Neutrophil (primary cell): ENCODE measurements at regions not wholly inside any gene's neighbourhood (a gene's known extent, or its start where the extent isn't known, plus 50 kb on each side); places are given as distances from the start of the nearest gene placed in this dataset.

Experiments
- H3K27ac ChIP-seq: fragments of 200-600 bp; sonication (generic); 2 replicates; pipeline ENCODE4 v1.5.1; 2016; ENCODE audit warnings: mild to moderate bottlenecking, moderate library complexity
- H3K27me3 ChIP-seq: fragments of 200-600 bp; sonication (generic); 2 replicates; pipeline ENCODE4 v1.6.0; 2016; ENCODE audit warnings: mild to moderate bottlenecking
- H3K36me3 ChIP-seq: fragments of 200-600 bp; sonication (generic); 2 replicates; pipeline ENCODE4 v1.5.1; 2017
- H3K4me1 ChIP-seq, 2 experiments: fragments of 200-600 bp in 1 of 2; sonication (generic) in 1 of 2; 1 replicate in 1 of 2; 2 replicates in 1 of 2; pipeline versions ENCODE4 v1.5.1 to v1.6.1; 2013 to 2016; ENCODE audit warnings: low read depth in 1 of 2, low read length in 1 of 2, mild to moderate bottlenecking in 1 of 2, moderate library complexity in 1 of 2; ENCODE audit not compliant: control insufficient read depth in 1 of 2, insufficient read depth in 1 of 2
- H3K4me3 ChIP-seq, 2 experiments: fragments of 200-600 bp in 1 of 2; sonication (generic) in 1 of 2; 1 replicate in 1 of 2; 2 replicates in 1 of 2; pipeline ENCODE4 v1.5.1; 2013 to 2016; ENCODE audit warnings: low read depth in 1 of 2, low read length in 1 of 2, mild to moderate bottlenecking in 1 of 2, moderate library complexity in 1 of 2
- H3K9me3 ChIP-seq: fragments of 200-600 bp; sonication (generic); 2 replicates; pipeline ENCODE4 v1.5.1; 2016
- TF ChIP-seq, protein P1 (sequence below): fragments of 200-600 bp; sonication (generic); IDR thresholded peaks from 2 replicates; pipeline ENCODE4 v1.5.1; 2016; ENCODE audit warnings: antibody characterized with exemption

DNA sequence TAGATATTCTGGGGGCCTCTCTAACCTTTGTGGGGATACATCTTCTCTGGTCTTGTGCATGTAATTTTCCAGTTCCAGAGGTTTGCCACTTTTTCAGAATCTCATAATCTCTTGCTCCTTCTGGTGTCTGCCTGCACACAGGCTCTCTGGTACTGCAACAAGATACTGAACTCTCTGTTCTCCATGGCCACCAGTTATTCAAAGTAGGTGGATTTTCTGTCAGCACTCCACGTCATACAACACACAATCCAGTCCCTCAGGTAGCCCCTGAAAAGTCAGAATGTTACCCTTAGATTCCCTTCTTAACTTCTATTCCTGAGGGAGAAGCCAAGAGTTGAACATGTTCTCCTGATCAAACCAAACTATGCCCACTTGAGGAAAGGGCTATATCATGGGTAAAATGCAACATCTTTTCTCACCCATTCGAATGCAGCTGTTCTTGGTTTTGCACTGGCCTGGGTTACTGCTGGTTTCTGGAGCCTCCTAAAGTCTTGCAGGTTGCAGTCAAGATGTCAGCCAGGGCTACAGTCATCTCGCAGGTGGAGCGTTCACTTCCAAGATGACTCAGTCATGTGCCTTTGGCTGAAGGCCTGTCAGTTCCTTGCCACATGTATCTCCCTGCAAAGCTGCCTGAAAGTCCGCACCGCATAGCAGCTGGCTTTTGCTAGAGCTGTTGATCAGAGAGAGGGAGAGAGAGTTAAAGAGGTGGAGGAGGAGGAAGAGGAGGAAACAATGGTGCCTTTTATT lies 57.7 kb upstream of the TUBA3C start:
- no peaks in the 10 kb centered on the region for H3K4me1 ChIP-seq
- no peaks in the 10 kb centered on the region for H3K27me3 ChIP-seq
- TF ChIP-seq, protein P1, sequence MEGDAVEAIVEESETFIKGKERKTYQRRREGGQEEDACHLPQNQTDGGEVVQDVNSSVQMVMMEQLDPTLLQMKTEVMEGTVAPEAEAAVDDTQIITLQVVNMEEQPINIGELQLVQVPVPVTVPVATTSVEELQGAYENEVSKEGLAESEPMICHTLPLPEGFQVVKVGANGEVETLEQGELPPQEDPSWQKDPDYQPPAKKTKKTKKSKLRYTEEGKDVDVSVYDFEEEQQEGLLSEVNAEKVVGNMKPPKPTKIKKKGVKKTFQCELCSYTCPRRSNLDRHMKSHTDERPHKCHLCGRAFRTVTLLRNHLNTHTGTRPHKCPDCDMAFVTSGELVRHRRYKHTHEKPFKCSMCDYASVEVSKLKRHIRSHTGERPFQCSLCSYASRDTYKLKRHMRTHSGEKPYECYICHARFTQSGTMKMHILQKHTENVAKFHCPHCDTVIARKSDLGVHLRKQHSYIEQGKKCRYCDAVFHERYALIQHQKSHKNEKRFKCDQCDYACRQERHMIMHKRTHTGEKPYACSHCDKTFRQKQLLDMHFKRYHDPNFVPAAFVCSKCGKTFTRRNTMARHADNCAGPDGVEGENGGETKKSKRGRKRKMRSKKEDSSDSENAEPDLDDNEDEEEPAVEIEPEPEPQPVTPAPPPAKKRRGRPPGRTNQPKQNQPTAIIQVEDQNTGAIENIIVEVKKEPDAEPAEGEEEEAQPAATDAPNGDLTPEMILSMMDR, result no peak
- H3K4me3 ChIP-seq, result no peak overlapping the region
- H3K36me3 ChIP-seq, result no peaks in the 10 kb centered on the region
- no peaks in the 10 kb centered on the region for H3K9me3 ChIP-seq
- no peak overlapping the region for H3K27ac ChIP-seq
